GM13977 (cell line): ENCODE measurements at regions not wholly inside any gene's neighbourhood (a gene's known extent, or its start where the extent isn't known, plus 50 kb on each side); places are given as distances from the start of the nearest gene placed in this dataset.
A peak's percentile ranks its signal among the peaks of the same experiment; 100 is the strongest.
"Not testable (repeated sequence)": the region's sequence is repeated elsewhere in the genome, so short reads cannot be mapped to it uniquely, and the experiment has no call there.

Source experiments
- DNase-seq: peaks from one replicate; pipeline ENCODE4 v3.0.0; 2012; ENCODE audit warnings: low spot score
- CTCF ChIP-seq: IDR thresholded peaks from 2 replicates; pipeline ENCODE4 v1.5.1; 2012; ENCODE audit warnings: mild to moderate bottlenecking, control low read depth; ENCODE audit not compliant: insufficient read depth; ENCODE audit errors: extremely low read depth, missing control alignments
- in situ Hi-C: fragments of 300-500 bp; cut with MboI; formaldehyde crosslinking; loops from one replicate; pipeline ENCODE4 v1.12.0; 2022; ENCODE audit warnings: low sequenced_read_pairs, low pct_unique_long_range_greater_than_20kb, mixed read lengths, inconsistent platforms; ENCODE audit not compliant: unreplicated experiment

GRCh38 chr6:27706431-27706830 lies 205.8 kb downstream of the OR2B2 start:
- TF ChIP-seq CTCF: no peak
- DNase-seq: no peak
- in situ Hi-C loops: no loop called here

- no peak for TF ChIP-seq CTCF
- in situ Hi-C loops: no loop called here
- DNase-seq: no peak
Measured at GRCh38 chr6:27700337-27700736, 211.9 kb downstream of the OR2B2 start.

- TF ChIP-seq CTCF: no peak
- in situ Hi-C loops: no loop called here
- no peak for DNase-seq
Measured at GRCh38 chr6:27694547-27694874, 217.7 kb downstream of the OR2B2 start.

GRCh38 chr6:27693766-27694546 lies 218.2 kb downstream of the OR2B2 start:
- in situ Hi-C loops: no loop called here
- peak; percentile 55 for DNase-seq
- peak; percentile 14 for TF ChIP-seq CTCF

GRCh38 chr6:27692133-27692532 lies 219.2 kb upstream of the ZNF184 start:
- in situ Hi-C loops, DNase-seq: not testable (repeated sequence)

- DNase-seq: peak; percentile 74
- in situ Hi-C loops: no loop called here
- TF ChIP-seq CTCF: no peak
Measured at GRCh38 chr6:27688014-27688586, 215.2 kb upstream of the ZNF184 start.

GRCh38 chr6:27687154-27688013 lies 214.5 kb upstream of the ZNF184 start:
- peak; percentile 80 for DNase-seq
- in situ Hi-C loops: no loop called here
- TF ChIP-seq CTCF: peak; percentile 95
